Testis (tissue), 2 donors: ENCODE measurements at regions not wholly inside any gene's neighbourhood (a gene's known extent, or its start where the extent isn't known, plus 50 kb on each side); places are given as distances from the start of the nearest gene placed in this dataset.

Experiments
- DNase-seq: peaks from one replicate; pipeline ENCODE4 v3.0.0-alpha.2; 2019
- H3K27ac ChIP-seq, 2 donors: fragments of 200-600 bp; sonication (generic); one replicate each; pipeline ENCODE4 v1.5.1; 2019
- H3K27me3 ChIP-seq: fragments of 200-600 bp; sonication (generic); one replicate; pipeline ENCODE4 v1.5.1; 2019
- H3K36me3 ChIP-seq: fragments of 200-600 bp; sonication (generic); one replicate; pipeline ENCODE4 v1.5.1; 2017; ENCODE audit warnings: low read depth; ENCODE audit errors: missing control alignments
- H3K4me1 ChIP-seq: fragments of 200-600 bp; sonication (generic); one replicate; pipeline ENCODE4 v1.5.1; 2019
- H3K4me3 ChIP-seq, 2 donors: fragments of 200-600 bp; sonication (generic); one replicate each; pipeline ENCODE4 v1.5.1; 2017 to 2019
- H3K9me3 ChIP-seq: fragments of 200-600 bp; sonication (generic); one replicate; pipeline ENCODE4 v1.5.1; 2017
- POLR2A ChIP-seq: fragments of 450-650 bp; IDR thresholded peaks from one replicate; pipeline ENCODE4 v1.6.1; 2017; ENCODE audit warnings: antibody characterized with exemption, mild to moderate bottlenecking, moderate library complexity
- WGBS, 2 donors: methylation state at CpG; one replicate each; pipeline ENCODE4 v1.1.5; 2018; 5-methylcytosine and 5-hydroxymethylcytosine counted together
- intact Hi-C: fragments of 100-400 bp; cut with DNase I; formaldehyde crosslinking; loops from one replicate; pipeline ENCODE4 v1.15.1; 2023; ENCODE audit warnings: low total_unique reads
- TF ChIP-seq, protein P1 (sequence below), 3 experiments: fragments of 450-650 bp in 2 of 3; fragments of 200-600 bp in 1 of 3; sonication (generic) in 1 of 3; IDR thresholded peaks; one replicate each; pipeline ENCODE4 v1.5.1; 2016 to 2019; ENCODE audit warnings: antibody characterized with exemption in 3 of 3, mild to moderate bottlenecking in 2 of 3, moderate library complexity in 1 of 3

- Histone ChIP-seq H3K4me1 (no peaks in the 10 kb centered on the region), H3K27ac (no peak overlapping the region), H3K4me3 (no peak overlapping the region), H3K36me3 (no peaks in the 10 kb centered on the region), H3K9me3 (no peaks in the 10 kb centered on the region), H3K27me3 (no peaks in the 10 kb centered on the region)
- intact Hi-C loops, result no loop called here
- no peak for TF ChIP-seq POLR2A
- DNase-seq, result no peak
- 64 to 69% methylated on average over 2 of the region's 2 CpGs for WGBS, 2 donors
These were observed 647.7 kb upstream of the FSHR start for GRCh38 chr2:49801898-49802450.

- Histone ChIP-seq H3K9me3 (no peaks in the 10 kb centered on the region), H3K27ac (no peak overlapping the region), H3K27me3 (no peaks in the 10 kb centered on the region), H3K36me3 (no peaks in the 10 kb centered on the region), H3K4me3 (no peak overlapping the region), H3K4me1 (no peaks in the 10 kb centered on the region)
- intact Hi-C loops, result no loop called here
- DNase-seq, result no peak
- TF ChIP-seq, protein P1, sequence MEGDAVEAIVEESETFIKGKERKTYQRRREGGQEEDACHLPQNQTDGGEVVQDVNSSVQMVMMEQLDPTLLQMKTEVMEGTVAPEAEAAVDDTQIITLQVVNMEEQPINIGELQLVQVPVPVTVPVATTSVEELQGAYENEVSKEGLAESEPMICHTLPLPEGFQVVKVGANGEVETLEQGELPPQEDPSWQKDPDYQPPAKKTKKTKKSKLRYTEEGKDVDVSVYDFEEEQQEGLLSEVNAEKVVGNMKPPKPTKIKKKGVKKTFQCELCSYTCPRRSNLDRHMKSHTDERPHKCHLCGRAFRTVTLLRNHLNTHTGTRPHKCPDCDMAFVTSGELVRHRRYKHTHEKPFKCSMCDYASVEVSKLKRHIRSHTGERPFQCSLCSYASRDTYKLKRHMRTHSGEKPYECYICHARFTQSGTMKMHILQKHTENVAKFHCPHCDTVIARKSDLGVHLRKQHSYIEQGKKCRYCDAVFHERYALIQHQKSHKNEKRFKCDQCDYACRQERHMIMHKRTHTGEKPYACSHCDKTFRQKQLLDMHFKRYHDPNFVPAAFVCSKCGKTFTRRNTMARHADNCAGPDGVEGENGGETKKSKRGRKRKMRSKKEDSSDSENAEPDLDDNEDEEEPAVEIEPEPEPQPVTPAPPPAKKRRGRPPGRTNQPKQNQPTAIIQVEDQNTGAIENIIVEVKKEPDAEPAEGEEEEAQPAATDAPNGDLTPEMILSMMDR (IDR thresholded peaks at IDR 0.05), result no peak
- no peak for TF ChIP-seq POLR2A
These were observed 644.3 kb upstream of the FSHR start for GRCh38 chr2:49798570-49798969.

GRCh38 chr2:49796266-49796665 is 642.0 kb upstream of the FSHR start:
- Histone ChIP-seq H3K27ac (no peak overlapping the region), H3K36me3 (no peaks in the 10 kb centered on the region), H3K9me3 (no peaks in the 10 kb centered on the region), H3K4me3 (no peak overlapping the region), H3K27me3 (no peaks in the 10 kb centered on the region), H3K4me1 (no peaks in the 10 kb centered on the region)
- 84 to 88% methylated on average over 3 of the region's 3 CpGs for WGBS, 2 donors
- TF ChIP-seq, protein P1 (IDR thresholded peaks at IDR 0.05), result no peak
- TF ChIP-seq POLR2A, result no peak
- no peak for DNase-seq
- intact Hi-C loops, result no loop called here

- H3K4me3 ChIP-seq, result no peak overlapping the region
- no peaks in the 10 kb centered on the region for H3K4me1 ChIP-seq
- WGBS, 2 donors, result 85 to 92% methylated on average over 2 of the region's 2 CpGs
- intact Hi-C loops, result no loop called here
- H3K27ac ChIP-seq, result no peak overlapping the region
- no peaks in the 10 kb centered on the region for H3K36me3 ChIP-seq
- DNase-seq, result no peak
- H3K9me3 ChIP-seq, result no peaks in the 10 kb centered on the region
- H3K27me3 ChIP-seq, result no peaks in the 10 kb centered on the region
- TF ChIP-seq POLR2A, result no peak
- TF ChIP-seq, protein P1 (IDR thresholded peaks at IDR 0.05), result no peak
These were observed 640.1 kb upstream of the FSHR start for GRCh38 chr2:49794396-49794795.

DNA sequence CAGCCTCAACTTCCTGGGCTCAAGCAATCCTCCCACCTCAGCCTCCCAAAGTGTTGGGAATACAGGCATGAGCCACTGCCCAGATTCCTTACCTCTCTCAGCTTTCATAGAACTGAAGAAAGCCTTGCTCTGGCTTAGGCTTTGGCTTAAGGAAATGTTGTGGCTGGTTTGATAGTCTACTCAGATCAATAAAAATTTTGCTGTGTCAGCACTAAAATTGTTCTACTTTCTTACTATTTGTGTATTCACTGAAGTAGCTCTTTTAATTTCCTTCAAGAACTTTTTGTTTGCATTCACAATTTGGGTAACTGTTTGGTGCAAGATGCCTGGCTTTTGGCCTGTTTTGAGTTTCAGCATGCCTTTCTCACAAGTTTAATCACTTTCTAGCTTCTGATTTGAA is 634.0 kb upstream of the FSHR start:
- H3K4me1 ChIP-seq, result no peaks in the 10 kb centered on the region
- no peaks in the 10 kb centered on the region for H3K9me3 ChIP-seq
- H3K4me3 ChIP-seq, result no peak overlapping the region
- TF ChIP-seq, protein P1 (IDR thresholded peaks at IDR 0.05), result no peak
- TF ChIP-seq POLR2A, result no peak
- no peak overlapping the region for H3K27ac ChIP-seq
- H3K27me3 ChIP-seq, result no peaks in the 10 kb centered on the region
- intact Hi-C loops, result no loop called here
- H3K36me3 ChIP-seq, result no peaks in the 10 kb centered on the region
- DNase-seq, result no peak
